GM19025 (cell line): ENCODE measurements at regions not wholly inside any gene's neighbourhood (a gene's known extent, or its start where the extent isn't known, plus 50 kb on each side); places are given as distances from the start of the nearest gene placed in this dataset.
A peak's percentile ranks its signal among the peaks of the same experiment; 100 is the strongest.

Source experiments
- ATAC-seq: cut with Tn5 transposase; IDR thresholded peaks from one replicate; pipeline ENCODE4 v1.9.1; 2021; ENCODE audit warnings: mild to moderate bottlenecking, low read depth, moderate library complexity; ENCODE audit not compliant: unreplicated experiment

DNA sequence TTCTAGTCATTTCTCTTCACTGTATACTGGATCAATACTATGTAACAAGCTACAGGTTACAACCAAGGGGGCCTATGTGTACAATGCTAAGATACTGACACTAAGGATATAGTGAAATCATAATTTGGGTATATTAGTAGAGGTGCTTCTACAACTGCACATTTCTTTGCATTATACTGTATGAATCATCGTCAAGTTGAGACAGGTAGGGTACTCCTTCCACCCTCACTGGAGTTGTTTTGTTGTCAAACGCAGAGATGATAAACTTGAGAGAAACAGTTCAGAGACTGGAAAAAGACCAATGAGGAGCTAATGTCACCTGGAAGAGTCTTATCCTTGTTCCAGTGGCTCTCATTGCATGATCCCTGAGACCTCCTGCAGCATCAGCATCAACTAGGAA is 208.2 kb upstream of the PRPS1L1 start:
- no peak for ATAC-seq

DNA sequence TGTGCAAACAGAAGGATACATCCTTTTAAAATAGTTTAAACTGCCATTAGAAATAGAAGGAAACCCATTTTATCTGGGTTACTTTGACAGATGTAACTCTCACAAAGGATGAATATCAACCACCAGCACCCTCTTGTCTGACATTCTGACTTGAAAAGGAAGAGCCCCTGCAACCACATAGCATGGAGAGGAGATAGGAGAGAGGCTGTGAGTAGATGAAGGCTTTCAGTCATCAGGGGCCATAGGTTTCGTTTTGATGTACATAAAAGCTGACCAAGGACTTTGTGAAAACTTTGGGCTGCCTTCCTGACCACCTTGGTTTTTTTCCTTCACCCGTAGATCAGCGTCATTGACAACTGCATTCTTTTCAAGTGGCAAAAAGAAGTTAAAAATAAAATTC is 211.6 kb upstream of the PRPS1L1 start:
- ATAC-seq: no peak

DNA sequence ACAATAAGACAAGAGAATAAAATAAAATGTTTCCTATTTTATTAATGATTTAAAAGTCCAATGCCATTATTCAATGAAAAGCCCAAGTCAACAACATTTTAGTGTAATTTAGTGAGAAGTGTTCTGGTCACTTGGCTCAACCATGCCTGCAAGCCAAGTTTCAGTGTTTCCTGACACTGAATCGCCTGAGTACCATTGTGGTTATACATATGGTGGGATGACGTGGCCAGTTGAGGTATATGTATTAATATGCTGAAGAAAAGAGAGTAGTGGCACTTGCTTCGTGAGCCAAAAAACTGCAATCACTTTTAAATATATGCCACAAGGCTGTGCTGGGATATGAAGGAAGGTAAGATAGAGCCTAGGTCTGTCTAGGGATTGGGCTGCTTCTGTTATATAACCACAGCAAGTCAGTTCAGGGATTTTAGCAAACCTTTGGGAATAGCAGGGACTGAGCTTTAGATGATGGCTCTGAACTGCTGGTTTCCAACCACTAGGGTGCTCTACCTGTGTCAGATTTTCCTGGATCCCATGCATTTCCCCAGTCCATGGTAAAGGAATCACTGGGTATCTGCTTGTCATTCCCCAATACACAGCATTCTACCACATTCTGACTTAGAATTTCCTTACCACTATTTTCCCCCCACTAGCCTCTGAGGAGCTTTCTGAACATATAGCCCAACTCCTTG is 214.0 kb upstream of the PRPS1L1 start:
- peak; percentile 49 for ATAC-seq

DNA sequence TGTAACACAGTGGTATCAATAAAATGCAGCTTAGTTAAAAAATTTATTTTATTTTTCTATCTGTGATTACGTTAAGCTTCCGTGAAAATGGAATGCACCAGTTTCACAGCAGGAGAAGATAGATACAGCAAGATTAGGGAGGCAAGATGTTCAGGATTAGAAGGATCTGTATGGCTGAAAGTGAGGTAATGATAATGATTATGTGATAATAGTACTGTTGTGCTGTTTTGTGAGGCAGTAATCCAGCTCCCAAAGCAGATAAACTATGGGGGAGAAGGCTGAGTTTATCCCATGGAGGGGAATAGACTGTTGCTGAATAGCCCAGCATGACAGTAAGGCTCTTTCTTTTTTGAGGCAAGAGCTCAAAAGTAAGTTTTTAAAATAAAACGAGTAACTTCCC is 216.1 kb upstream of the PRPS1L1 start:
- ATAC-seq: no peak

DNA sequence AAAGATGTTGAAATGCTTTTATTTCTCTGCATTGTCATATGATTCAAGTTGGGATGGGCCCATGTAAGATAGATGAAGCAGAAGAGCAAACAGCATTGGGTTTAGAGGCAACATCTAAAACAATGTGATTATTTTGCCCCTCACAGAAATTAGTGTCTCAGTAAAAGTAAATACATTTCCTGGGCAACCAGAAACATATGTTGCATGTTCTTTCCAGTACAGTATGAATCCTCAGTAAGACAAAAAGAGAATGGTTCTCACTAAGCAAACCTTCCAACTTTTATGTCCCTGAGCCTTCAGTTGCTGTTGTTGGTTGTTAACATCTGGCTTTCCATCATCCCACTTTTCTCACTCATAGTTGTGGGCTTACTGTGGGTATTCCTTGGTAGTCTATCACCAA is 222.5 kb upstream of the PRPS1L1 start:
- no peak for ATAC-seq

DNA sequence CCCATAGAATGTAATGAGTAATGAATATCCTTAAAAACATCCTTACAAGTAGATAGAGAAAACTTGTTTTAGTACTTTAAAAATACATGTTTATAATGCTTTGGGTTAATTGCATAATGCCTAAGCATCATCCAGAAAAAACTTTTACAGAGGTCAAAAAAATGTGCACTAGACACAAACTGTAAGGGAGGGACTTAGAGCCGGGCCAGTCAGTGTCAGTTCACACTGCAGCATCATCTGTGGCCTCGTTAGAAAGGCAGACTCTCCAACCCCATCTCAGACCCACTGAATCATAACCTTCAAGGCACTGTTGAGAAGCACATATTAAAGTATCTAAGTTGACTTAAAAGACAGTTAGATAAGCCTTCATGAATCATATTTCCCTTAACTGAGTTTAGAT is 230.1 kb upstream of the PRPS1L1 start:
- ATAC-seq: no peak

DNA sequence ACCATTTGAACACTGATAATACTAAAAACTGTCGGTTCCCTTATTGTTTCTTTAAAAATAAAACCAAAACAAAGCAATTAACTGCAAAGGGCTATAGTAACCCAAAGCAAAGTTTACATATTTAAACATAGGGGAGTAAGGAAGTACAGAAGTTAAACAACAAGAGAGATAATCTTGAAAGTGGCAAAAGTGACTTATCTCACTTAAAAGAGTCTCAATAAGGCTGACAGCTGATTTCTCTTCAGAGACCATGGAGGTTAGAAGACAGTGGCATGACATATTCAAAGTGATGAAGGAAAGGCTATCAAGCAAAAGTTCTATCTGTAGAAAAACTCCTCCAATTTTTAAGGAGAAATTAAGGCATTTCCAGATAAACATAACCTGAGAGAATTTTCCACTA is 233.5 kb upstream of the HDAC9 start:
- no peak for ATAC-seq

DNA sequence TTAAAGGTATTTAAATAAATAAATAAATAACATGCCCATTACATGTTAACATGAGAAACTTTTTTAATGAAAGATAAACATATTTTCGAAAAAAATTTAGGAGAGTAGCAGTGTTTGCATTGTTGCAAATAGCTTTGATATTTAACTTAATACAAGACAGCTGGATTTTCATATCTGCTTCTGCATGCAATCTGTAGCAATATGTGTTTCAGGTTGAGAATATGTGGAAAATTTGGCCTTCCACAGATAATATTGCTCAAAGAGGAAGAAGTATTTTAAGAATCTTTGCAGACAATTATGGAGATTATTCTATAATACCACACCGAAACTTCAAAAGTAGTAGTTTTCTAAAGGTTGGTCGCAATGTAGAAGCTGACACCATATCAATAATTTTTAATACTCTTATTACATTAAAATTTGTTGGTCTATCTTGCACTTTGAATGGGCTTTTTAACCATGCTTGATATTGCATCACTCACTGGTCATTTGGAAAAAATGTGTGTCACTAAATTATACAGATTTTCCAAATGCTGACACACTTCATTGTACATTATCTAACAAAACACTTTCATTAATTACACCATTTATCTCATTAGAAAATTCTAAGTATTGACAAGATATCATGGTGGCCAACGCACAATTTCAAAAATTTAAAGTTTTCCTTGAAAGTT is 229.8 kb upstream of the HDAC9 start:
- no peak for ATAC-seq

DNA sequence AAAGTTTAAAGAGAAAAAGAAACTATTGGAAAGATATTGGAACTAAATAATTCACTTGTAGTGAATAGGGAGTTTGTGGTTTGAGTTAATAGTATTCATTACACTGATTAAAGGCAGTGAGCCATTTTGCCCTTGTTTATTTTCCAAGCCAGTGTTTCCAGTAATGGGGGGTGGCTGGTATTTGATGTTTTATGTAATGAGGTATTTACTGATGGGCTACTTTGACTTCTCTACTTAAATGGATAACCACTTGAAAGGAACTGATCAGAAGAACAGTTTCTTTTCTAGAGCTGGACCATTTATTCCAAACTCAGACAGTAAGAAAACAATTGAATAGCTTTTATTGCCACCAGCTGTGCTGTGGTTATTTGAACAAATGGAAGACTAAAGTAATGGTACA is 227.0 kb upstream of the HDAC9 start:
- no peak for ATAC-seq

DNA sequence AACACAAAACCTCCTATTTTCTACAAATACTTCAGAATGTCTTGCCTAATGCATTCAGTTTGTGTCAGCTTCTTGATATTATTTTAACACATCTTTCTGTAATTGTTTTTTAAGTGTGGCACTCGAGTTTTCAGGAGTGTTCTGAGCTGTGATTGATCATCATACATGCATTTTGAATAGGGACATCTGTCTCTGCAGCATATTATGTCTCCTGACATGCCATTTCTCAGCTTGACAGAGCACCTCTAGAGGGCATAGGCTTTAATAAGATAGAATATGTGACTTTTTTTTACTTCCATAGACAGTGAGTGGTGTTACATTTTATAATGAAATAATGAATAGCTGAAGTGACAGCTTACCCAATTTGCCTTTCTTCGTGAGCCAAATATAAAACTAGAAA is 219.2 kb upstream of the HDAC9 start:
- no peak for ATAC-seq

DNA sequence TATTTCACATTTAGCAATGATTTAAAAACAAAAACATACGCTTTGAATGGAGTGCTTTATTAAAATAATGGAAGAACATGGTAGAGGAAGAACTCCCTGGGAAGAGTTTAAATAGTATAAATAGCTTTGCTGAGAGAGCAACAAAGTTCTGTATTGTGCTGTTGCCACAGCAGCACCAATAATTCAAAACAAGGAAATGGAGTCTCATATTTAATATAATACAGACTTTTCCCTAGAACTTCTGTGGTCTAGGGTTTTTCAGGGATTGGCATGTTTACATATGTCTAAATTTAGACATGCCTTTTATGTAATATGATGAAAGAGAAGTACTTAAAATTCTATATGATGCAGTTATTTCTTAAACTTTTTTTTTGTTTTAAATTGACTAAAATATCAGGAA is 217.2 kb upstream of the HDAC9 start:
- no peak for ATAC-seq

DNA sequence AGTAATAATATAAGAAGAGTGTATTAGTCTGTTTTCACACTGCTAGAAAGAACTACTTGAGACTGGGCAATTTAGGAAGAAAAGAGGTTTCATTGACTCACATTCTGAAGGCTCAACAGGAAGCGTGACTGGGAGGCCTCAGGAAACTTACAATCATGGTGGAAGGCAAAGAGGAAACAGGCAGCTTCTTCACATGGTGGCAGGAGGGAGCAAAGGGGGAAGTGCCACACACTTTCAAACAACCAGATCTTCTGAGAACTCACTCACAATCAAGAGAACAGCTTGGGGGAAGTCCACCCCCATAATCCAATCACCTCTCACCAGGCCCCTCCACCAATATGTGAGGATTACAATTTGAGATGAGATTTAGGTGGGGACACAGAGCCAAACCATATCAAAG is 212.5 kb upstream of the HDAC9 start:
- no peak for ATAC-seq

DNA sequence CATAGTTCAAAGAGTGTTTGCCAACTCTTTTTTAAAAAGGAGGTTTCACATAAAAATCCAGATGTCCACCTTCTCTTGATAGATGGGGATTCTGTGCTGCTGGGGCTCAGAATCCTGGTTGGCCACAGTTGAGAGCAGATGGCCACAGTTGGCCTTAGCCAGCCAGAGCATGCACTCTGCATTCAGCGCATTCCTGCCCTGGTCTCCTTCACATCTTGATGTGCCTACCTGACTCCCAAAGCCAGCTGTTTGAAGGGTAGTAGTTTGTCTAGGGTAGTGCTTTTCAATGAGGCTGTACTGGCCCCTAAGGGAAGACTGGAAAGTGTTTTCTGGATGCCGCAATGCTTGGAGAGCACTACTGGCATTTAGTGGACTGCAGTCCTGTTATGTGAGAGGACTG is 208.1 kb upstream of the HDAC9 start:
- no peak for ATAC-seq

DNA sequence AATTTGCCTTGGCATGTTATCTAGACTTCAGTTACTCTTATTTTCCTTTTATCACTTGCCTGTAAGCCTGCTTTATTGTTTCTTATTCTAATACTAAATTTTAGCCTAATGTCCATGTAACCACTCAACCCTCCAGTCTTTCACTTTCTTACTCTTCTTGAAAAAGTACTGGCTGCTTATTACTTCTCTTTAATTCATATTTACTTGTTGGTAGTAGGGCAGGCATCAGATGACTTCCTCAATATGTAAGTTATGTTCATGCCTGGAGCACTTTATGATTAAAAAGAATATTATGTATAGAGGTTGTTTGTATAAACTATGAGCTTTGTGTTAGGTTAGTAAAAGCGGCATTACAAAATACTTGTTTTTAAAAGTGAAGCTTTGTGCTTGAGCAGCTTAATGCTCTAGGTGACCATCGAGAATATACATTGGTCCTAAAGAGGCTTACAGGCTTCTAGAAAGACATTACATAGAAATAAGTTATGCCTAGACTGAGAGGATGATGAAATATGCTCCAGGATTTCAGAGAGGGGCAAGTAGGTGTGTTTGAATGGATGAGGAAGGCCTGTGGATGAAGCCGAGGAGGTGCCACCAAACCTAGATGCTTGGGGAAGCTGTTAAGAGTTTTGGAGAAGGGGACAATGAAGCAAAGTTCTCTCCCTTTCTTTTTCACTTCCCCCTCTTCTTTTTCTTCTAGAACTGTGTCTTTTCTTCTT is 207.1 kb upstream of the HDAC9 start:
- no peak for ATAC-seq

DNA sequence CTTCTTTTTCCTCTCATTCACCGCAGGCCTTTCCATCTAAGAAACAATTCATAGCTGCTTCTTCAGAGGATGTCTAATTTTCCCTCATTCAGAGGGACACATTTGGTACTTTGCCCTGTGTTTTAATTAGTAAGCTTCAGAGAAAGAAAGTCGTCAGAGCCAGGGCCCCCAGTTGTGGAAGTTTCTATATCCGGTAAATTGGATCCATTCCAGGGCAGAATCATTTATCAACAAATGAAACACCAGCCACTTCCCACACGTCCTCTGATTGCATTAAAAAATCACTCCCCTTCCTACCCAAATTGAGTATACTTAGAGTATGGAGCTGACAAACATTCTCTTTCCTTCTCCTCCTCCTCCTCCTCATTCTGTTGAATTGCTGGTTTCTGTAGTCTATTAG is 205.8 kb upstream of the HDAC9 start:
- no peak for ATAC-seq

DNA sequence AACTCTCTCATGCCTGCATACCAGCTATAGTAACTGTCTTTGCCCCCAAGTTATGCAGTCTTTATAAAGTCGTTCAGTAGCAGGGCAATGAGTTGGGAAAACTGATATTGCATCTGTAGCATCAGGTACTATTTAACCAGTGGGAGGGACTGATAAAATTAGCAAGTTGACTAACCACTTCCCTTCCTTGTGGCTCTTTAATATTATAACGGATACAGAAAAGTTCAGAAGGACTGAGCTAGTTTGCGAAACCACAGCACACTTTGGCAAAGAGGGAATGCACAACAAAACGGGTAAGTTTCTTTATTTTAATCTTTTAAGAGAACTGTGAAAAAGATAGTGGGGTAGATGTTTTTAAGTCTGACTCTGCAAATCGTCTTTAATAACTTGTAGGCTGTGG is 205.3 kb upstream of the HDAC9 start:
- no peak for ATAC-seq

DNA sequence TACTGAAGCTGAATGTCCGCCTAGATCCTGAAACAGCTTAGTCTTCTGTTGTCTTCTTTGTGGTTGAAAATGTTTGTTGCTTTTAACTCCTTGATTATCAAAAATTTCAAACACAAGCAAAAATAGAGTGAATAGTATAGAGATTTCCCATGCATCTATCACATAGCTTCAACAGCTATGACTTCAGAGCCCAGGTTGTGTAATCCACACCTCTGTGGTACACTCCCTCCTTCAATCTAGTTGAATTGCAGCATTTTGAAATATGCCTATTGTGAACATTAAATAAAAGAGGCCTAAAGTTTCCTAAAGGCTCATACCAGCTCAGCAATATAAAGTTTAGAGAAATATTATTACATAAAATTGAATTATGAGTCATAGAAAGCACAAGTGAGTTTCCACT is 204.7 kb upstream of the HDAC9 start:
- ATAC-seq: no peak

DNA sequence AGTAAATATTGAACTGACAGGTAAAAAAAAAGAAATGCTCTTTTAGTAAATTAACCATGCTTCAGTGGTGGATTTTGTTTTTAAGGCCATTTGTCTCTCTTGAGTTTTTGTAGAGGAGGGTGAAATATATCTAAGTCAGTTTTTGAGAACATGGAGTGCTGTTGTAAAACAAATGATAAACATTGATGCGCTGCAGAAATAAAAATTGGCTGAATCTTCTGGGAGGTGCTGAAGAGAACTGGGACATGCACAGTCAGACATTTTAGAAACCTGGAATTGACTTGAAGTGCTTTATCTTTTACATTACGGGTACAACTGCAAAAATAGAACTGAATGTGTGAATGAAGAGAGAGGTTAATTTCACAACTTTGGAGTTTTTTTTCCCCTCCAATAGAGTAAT is 203.0 kb upstream of the HDAC9 start:
- no peak for ATAC-seq

DNA sequence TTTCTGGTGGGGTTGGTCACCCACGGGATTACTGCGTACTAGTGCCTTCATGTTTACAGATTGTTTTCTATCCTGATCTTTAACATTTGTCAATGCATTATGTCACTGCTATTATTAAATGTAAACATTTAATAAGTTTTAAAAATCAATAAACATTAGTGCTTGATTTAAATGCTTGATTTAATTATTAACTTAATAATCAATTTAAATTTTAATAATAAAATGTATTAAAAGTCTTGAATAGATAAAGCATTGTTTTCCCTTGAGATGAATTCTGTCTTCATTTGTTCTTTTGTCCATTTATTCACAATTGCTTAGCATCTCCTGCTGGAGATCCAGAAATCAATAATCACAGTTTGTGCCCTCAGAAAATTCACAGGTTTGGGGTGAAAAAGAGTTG is 201.8 kb upstream of the HDAC9 start:
- ATAC-seq: no peak

DNA sequence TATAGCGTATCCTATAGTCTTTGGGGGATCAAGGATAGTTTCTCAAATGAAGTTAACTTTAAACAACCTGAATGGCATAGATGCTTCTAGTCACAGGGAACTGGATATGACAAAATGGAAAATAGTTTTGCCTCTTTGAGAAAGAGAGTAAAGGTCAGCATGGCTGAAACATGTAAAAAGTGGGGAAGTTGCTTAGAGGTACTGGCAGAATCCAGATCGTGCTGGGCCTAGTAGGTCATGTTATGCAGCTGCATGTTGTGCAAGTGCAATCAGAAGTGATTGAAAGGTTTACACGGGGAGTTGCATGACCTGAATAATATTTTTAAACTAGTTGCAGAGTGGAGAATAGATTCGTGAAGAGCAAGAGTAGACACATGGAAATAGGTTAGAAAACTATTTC is 201.1 kb upstream of the HDAC9 start:
- ATAC-seq: no peak

DNA sequence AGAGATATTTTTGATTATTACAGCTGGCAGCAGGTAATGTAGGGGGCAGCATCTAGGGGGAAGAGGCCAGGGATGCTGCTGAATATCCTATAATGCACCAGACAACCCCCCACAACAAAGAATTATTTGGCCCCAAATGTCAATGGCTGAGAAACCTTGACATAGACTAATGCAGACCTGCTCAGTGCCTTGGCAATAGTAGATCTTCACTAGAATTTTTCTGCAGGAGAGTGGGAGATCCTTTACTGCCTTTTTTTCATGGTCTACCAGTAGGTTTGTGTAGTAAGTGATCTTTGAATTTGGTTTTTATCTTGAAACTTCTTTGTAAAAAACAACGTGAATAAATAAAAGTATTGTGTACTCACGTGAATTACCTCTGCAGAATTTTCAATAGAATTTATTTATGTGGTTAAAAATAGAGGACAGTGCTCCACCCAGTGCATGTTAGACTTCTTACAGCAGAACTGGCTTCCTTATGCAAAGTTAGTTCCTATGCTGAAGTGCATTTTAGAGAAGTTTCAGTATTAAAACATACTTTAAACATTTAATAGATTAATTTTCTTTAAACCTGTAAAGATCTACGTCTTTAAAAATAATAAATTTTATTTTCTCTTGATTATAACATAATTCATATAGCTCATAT is 199.6 kb upstream of the HDAC9 start:
- no peak for ATAC-seq

DNA sequence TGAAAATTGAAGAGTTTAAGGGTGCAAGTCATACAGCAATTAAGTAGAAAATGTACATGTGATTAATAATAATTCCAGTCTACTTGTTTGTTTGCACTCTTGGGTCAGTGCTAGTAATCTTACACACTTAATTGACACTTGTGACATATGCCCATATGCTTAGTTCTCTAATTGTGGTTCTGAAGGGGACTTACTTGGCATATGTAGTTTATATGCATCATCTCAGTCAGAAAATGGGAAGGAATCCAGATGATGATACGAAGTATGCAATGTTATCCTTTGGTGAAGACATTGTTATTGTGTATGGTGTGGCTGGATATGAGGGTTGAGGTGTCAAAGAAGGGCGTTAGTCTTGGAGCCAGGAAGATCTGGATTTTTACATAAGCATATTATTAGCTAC is 193.5 kb upstream of the HDAC9 start:
- no peak for ATAC-seq
